ENCODE measurements at regions not wholly inside any gene's neighbourhood (a gene's known extent, or its start where the extent isn't known, plus 50 kb on each side); places are given as distances from the start of the nearest gene placed in this dataset.

DNA sequence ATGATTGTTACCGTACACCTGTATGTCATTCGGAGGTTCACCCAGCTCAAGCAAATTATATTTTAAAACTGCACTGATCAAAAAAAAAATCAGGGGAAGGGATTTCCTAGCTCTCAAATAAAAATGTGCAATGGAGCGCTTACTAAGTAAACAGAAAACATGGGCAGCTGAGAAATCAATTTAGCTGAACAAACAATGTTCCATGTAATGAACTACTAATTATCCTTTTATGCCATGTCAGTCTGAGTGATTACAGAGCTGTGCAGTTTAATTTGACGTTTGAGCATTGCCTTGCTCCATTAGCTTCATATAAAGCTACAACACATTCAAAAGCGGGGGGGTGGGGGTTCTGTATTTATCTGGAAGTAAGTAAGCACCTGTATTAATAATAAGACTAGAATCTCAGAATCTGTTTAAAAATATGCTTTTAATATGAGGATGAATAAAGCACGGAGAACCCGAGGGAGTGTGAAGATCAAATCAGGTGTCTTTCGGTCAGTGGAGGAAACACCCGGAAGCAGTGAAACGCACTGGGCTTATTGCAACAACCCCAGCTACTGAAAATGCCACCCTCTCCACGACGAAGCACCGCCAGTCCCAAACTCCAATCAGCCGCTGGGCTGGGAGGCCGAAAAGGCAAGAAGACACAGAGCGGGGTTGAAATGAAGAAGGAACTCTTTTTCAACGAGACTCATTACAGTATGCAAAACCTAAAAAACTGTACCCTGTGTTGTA, 196.5 kb upstream of the ATP11B start:
- no peaks in the 10 kb centered on the region for H3K9me3 ChIP-seq (ENCODE audit: control insufficient read depth, low read length)
- H3K4me3 ChIP-seq (ENCODE audit: insufficient read depth, low read depth, low read length, poor library complexity, severe bottlenecking): no peak overlapping the region
- no peak for DNase-seq
- no peaks in the 10 kb centered on the region for H3K36me3 ChIP-seq (ENCODE audit: control insufficient read depth, insufficient read depth, low read length)
- no peaks in the 10 kb centered on the region for H3K27me3 ChIP-seq (replicated peaks; ENCODE audit: control insufficient read depth, insufficient read depth, low read length, poor library complexity, severe bottlenecking)
- no peak overlapping the region for H3K27ac ChIP-seq (ENCODE audit: insufficient read depth, low read length, poor library complexity, severe bottlenecking)
- H3K4me1 ChIP-seq (ENCODE audit: control insufficient read depth, insufficient read depth, low read length, poor library complexity, severe bottlenecking): no peaks in the 10 kb centered on the region

DNA sequence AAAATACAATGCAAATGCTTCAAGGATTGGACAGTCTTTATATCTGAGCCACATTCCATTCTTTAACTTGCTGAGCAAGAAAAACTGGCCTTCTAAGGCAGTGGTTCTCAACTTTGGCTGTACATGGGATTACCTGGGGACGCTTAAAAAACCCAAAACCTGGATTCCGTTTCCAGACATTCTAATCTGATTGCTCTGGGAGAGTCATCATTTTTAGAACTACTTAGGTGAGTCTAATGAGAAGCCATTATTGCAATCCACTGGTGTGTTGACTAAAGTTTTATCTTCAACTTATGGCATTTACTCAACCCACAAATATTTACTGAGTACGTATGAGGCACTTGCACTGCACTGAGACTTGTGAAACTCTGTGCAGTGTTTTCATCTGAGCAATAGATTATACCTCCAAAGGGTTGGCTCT, 195.7 kb upstream of the ATP11B start:
- Histone ChIP-seq H3K4me3 (ENCODE audit: insufficient read depth, low read depth, low read length, poor library complexity, severe bottlenecking) (no peak overlapping the region), H3K27me3 (replicated peaks; ENCODE audit: control insufficient read depth, insufficient read depth, low read length, poor library complexity, severe bottlenecking) (no peaks in the 10 kb centered on the region), H3K27ac (ENCODE audit: insufficient read depth, low read length, poor library complexity, severe bottlenecking) (no peak overlapping the region), H3K36me3 (ENCODE audit: control insufficient read depth, insufficient read depth, low read length) (no peaks in the 10 kb centered on the region), H3K4me1 (ENCODE audit: control insufficient read depth, insufficient read depth, low read length, poor library complexity, severe bottlenecking) (no peaks in the 10 kb centered on the region), H3K9me3 (ENCODE audit: control insufficient read depth, low read length) (no peaks in the 10 kb centered on the region)
- DNase-seq: no peak

DNA sequence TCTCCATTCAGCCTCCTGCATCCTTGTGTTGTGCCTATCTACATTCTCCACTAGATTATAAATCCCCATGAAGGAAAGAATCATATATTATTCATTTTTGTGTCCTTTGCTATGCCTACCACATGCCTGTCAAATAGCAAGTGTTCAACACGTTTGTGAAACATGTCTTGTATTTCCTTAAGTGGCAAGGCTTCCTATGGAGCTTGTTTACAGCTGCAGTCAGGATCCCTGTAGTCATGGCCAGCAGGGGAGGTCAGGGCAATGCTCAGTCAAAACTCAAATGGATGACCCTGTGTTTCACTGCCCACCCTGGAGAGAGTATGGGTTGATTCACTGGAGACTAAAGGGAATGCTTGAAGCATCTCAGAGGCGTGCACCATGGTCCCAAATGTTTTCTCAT, 191.7 kb upstream of the ATP11B start:
- Histone ChIP-seq H3K9me3 (ENCODE audit: control insufficient read depth, low read length) (no peaks in the 10 kb centered on the region), H3K27ac (ENCODE audit: insufficient read depth, low read length, poor library complexity, severe bottlenecking) (no peak overlapping the region), H3K36me3 (ENCODE audit: control insufficient read depth, insufficient read depth, low read length) (no peaks in the 10 kb centered on the region), H3K4me3 (ENCODE audit: insufficient read depth, low read depth, low read length, poor library complexity, severe bottlenecking) (no peak overlapping the region), H3K27me3 (replicated peaks; ENCODE audit: control insufficient read depth, insufficient read depth, low read length, poor library complexity, severe bottlenecking) (no peaks in the 10 kb centered on the region), H3K4me1 (ENCODE audit: control insufficient read depth, insufficient read depth, low read length, poor library complexity, severe bottlenecking) (no peaks in the 10 kb centered on the region)
- no peak for DNase-seq

- Histone ChIP-seq H3K27me3 (replicated peaks; ENCODE audit: control insufficient read depth, insufficient read depth, low read length, poor library complexity, severe bottlenecking) (no peaks in the 10 kb centered on the region), H3K9me3 (ENCODE audit: control insufficient read depth, low read length) (no peaks in the 10 kb centered on the region), H3K27ac (ENCODE audit: insufficient read depth, low read length, poor library complexity, severe bottlenecking) (no peak overlapping the region), H3K4me1 (ENCODE audit: control insufficient read depth, insufficient read depth, low read length, poor library complexity, severe bottlenecking) (no peaks in the 10 kb centered on the region), H3K36me3 (ENCODE audit: control insufficient read depth, insufficient read depth, low read length) (no peaks in the 10 kb centered on the region), H3K4me3 (ENCODE audit: insufficient read depth, low read depth, low read length, poor library complexity, severe bottlenecking) (no peak overlapping the region)
- no peak for DNase-seq
These were observed 189.8 kb upstream of the ATP11B start for GRCh38 chr3:182603501-182603900.

GRCh38 chr3:182605882-182606611, 187.3 kb upstream of the ATP11B start:
- DNase-seq: no peak
- Histone ChIP-seq H3K4me3 (ENCODE audit: insufficient read depth, low read depth, low read length, poor library complexity, severe bottlenecking) (no peak overlapping the region), H3K27me3 (replicated peaks; ENCODE audit: control insufficient read depth, insufficient read depth, low read length, poor library complexity, severe bottlenecking) (no peaks in the 10 kb centered on the region), H3K36me3 (ENCODE audit: control insufficient read depth, insufficient read depth, low read length) (no peaks in the 10 kb centered on the region), H3K27ac (ENCODE audit: insufficient read depth, low read length, poor library complexity, severe bottlenecking) (no peak overlapping the region), H3K9me3 (ENCODE audit: control insufficient read depth, low read length) (no peaks in the 10 kb centered on the region), H3K4me1 (ENCODE audit: control insufficient read depth, insufficient read depth, low read length, poor library complexity, severe bottlenecking) (no peaks in the 10 kb centered on the region)

DNA sequence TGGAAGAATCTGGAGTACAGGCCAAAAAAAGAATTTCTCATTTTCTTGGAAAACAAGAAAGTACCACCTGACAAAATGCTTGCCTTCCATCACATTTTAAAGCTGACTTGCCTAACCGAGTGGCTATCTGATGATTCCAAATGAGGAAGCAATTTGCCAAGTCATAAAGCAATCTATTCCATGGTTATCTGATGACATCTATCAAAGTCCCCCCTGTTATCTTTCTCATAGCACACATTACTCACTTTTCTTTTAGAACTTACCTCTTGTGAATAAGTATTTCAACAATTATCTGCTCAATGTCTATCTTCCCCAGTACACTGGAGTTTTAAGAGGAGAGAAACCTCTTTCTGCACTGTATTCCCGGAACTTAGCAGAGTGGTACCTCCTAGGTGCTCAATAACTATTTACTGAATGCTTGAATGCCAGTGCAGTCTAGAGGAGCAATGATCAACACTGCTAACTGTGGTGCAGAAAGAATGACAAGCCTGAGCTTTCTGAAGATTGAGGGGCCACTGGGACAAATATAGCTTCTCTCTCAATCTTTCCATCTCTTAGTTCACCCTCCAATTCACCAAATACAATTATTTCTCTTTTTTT, 186.3 kb upstream of the ATP11B start:
- H3K27me3 ChIP-seq (replicated peaks; ENCODE audit: control insufficient read depth, insufficient read depth, low read length, poor library complexity, severe bottlenecking): no peaks in the 10 kb centered on the region
- H3K4me3 ChIP-seq (ENCODE audit: insufficient read depth, low read depth, low read length, poor library complexity, severe bottlenecking): no peak overlapping the region
- no peaks in the 10 kb centered on the region for H3K4me1 ChIP-seq (ENCODE audit: control insufficient read depth, insufficient read depth, low read length, poor library complexity, severe bottlenecking)
- no peaks in the 10 kb centered on the region for H3K9me3 ChIP-seq (ENCODE audit: control insufficient read depth, low read length)
- DNase-seq: no peak
- no peaks in the 10 kb centered on the region for H3K36me3 ChIP-seq (ENCODE audit: control insufficient read depth, insufficient read depth, low read length)
- H3K27ac ChIP-seq (ENCODE audit: insufficient read depth, low read length, poor library complexity, severe bottlenecking): no peak overlapping the region

- H3K27me3 ChIP-seq (replicated peaks; ENCODE audit: control insufficient read depth, insufficient read depth, low read length, poor library complexity, severe bottlenecking): no peaks in the 10 kb centered on the region
- no peaks in the 10 kb centered on the region for H3K9me3 ChIP-seq (ENCODE audit: control insufficient read depth, low read length)
- no peaks in the 10 kb centered on the region for H3K36me3 ChIP-seq (ENCODE audit: control insufficient read depth, insufficient read depth, low read length)
- DNase-seq: no peak
- no peaks in the 10 kb centered on the region for H3K4me1 ChIP-seq (ENCODE audit: control insufficient read depth, insufficient read depth, low read length, poor library complexity, severe bottlenecking)
- H3K27ac ChIP-seq (ENCODE audit: insufficient read depth, low read length, poor library complexity, severe bottlenecking): no peak overlapping the region
- no peak overlapping the region for H3K4me3 ChIP-seq (ENCODE audit: insufficient read depth, low read depth, low read length, poor library complexity, severe bottlenecking)
These were observed 184.5 kb upstream of the ATP11B start for GRCh38 chr3:182608832-182609231.

GRCh38 chr3:182609575-182610156, 183.6 kb upstream of the ATP11B start:
- Histone ChIP-seq H3K9me3 (ENCODE audit: control insufficient read depth, low read length) (no peaks in the 10 kb centered on the region), H3K36me3 (ENCODE audit: control insufficient read depth, insufficient read depth, low read length) (no peaks in the 10 kb centered on the region), H3K4me1 (ENCODE audit: control insufficient read depth, insufficient read depth, low read length, poor library complexity, severe bottlenecking) (no peaks in the 10 kb centered on the region), H3K27ac (ENCODE audit: insufficient read depth, low read length, poor library complexity, severe bottlenecking) (no peak overlapping the region), H3K4me3 (ENCODE audit: insufficient read depth, low read depth, low read length, poor library complexity, severe bottlenecking) (no peak overlapping the region), H3K27me3 (replicated peaks; ENCODE audit: control insufficient read depth, insufficient read depth, low read length, poor library complexity, severe bottlenecking) (no peaks in the 10 kb centered on the region)
- DNase-seq: no peak

- Histone ChIP-seq H3K36me3 (ENCODE audit: control insufficient read depth, insufficient read depth, low read length) (no peaks in the 10 kb centered on the region), H3K9me3 (ENCODE audit: control insufficient read depth, low read length) (no peaks in the 10 kb centered on the region), H3K27ac (ENCODE audit: insufficient read depth, low read length, poor library complexity, severe bottlenecking) (no peak overlapping the region), H3K27me3 (replicated peaks; ENCODE audit: control insufficient read depth, insufficient read depth, low read length, poor library complexity, severe bottlenecking) (no peaks in the 10 kb centered on the region), H3K4me1 (ENCODE audit: control insufficient read depth, insufficient read depth, low read length, poor library complexity, severe bottlenecking) (no peaks in the 10 kb centered on the region), H3K4me3 (ENCODE audit: insufficient read depth, low read depth, low read length, poor library complexity, severe bottlenecking) (no peak overlapping the region)
- no peak for DNase-seq
These were observed 181.0 kb upstream of the ATP11B start for GRCh38 chr3:182612332-182612731.

DNA sequence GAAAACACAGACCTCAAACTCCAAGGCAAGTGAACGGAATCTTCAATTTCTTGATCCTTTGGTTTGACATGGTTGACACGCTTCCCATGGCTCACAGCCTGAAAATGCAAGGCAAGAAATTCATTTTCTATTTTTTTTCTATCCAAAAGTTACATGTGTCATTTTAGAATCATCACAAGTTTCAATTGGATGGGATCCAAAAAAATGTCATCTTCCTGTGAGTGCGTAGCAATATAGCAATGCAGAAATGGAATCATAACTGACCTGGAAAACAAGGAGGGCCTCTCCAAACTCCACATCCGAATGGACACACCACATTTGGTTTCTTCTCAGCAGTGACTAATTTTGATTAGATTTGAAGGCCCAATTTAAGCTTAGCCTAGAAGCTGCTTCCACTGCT, 175.8 kb upstream of the ATP11B start:
- Histone ChIP-seq H3K27ac (ENCODE audit: insufficient read depth, low read length, poor library complexity, severe bottlenecking) (no peak overlapping the region), H3K4me3 (ENCODE audit: insufficient read depth, low read depth, low read length, poor library complexity, severe bottlenecking) (no peak overlapping the region), H3K4me1 (ENCODE audit: control insufficient read depth, insufficient read depth, low read length, poor library complexity, severe bottlenecking) (no peaks in the 10 kb centered on the region)

More for the DNA sequence above, 175.8 kb upstream of the ATP11B start:
- no peaks in the 10 kb centered on the region for H3K9me3 ChIP-seq (ENCODE audit: control insufficient read depth, low read length)
- H3K36me3 ChIP-seq (ENCODE audit: control insufficient read depth, insufficient read depth, low read length): no peaks in the 10 kb centered on the region
- DNase-seq: no peak
- H3K27me3 ChIP-seq (replicated peaks; ENCODE audit: control insufficient read depth, insufficient read depth, low read length, poor library complexity, severe bottlenecking): no peaks in the 10 kb centered on the region
